Right lobe of liver (tissue), 4 donors: ENCODE measurements at regions not wholly inside any gene's neighbourhood (a gene's known extent, or its start where the extent isn't known, plus 50 kb on each side); places are given as distances from the start of the nearest gene placed in this dataset.

Experiments used
- POLR2A ChIP-seq: fragments of 450-650 bp; IDR thresholded peaks from one replicate; pipeline ENCODE4 v1.6.1; 2017; ENCODE audit warnings: antibody characterized with exemption, mild to moderate bottlenecking
- TF ChIP-seq, protein P1 (sequence below), 4 donors: fragments of 200-600 bp in 3 of 4; fragments of 450-650 bp in 1 of 4; IDR thresholded peaks; one replicate each; pipeline versions ENCODE4 v1.5.1 to v1.8.0; 2016 to 2022; ENCODE audit warnings: antibody characterized with exemption in 4 of 4, mild to moderate bottlenecking in 2 of 4
- donor health status: DM: no; HTN: no; CAD: no.
- donor health status: DM: no; HTN: no; CAD: no.
- donor health status: DM: no; HTN: yes; CAD: no.

DNA sequence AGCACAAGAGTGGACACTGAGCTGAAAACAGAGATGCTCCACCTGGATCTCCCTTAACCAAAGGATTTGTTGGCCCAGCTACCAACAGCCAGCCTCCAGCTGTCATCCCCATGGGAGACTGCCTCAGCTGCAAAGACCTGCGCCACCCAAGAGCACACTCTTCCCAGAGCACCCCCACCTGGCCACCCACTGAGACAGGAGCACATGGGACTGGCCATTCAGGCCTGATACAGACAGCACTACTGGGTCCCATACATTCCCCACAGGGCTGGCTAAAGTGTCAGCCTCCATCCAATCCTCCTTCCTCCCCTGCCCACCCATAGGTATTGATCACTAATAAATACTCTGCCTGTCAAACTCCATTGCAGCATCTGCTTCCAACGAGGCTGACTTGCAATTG is 241.5 kb downstream of the BCL11B start:
- TF ChIP-seq, protein P1, sequence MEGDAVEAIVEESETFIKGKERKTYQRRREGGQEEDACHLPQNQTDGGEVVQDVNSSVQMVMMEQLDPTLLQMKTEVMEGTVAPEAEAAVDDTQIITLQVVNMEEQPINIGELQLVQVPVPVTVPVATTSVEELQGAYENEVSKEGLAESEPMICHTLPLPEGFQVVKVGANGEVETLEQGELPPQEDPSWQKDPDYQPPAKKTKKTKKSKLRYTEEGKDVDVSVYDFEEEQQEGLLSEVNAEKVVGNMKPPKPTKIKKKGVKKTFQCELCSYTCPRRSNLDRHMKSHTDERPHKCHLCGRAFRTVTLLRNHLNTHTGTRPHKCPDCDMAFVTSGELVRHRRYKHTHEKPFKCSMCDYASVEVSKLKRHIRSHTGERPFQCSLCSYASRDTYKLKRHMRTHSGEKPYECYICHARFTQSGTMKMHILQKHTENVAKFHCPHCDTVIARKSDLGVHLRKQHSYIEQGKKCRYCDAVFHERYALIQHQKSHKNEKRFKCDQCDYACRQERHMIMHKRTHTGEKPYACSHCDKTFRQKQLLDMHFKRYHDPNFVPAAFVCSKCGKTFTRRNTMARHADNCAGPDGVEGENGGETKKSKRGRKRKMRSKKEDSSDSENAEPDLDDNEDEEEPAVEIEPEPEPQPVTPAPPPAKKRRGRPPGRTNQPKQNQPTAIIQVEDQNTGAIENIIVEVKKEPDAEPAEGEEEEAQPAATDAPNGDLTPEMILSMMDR (IDR thresholded peaks at IDR 0.05), result no peak
- TF ChIP-seq POLR2A, result no peak
